ENCODE measurements at regions not wholly inside any gene's neighbourhood (a gene's known extent, or its start where the extent isn't known, plus 50 kb on each side); places are given as distances from the start of the nearest gene placed in this dataset.
"Not testable (repeated sequence)": the region's sequence is repeated elsewhere in the genome, so short reads cannot be mapped to it uniquely, and the experiment has no call there.

GRCh38 chr13:18697851-18698250, 483.8 kb downstream of the TUBA3C start:
- TF ChIP-seq CTCF, POLR2A, EP300 (IDR thresholded peaks at IDR 0.05): not testable (repeated sequence)

All from tibial nerve (tissue), 4 donors.